DND-41 (cell line): ENCODE measurements at regions not wholly inside any gene's neighbourhood (a gene's known extent, or its start where the extent isn't known, plus 50 kb on each side); places are given as distances from the start of the nearest gene placed in this dataset.

Source experiments
- EZH2 ChIP-seq: IDR thresholded peaks from 3 replicates; pipeline ENCODE4 v1.6.1; 2012; ENCODE audit warnings: borderline replicate concordance, low read depth, mild to moderate bottlenecking, moderate library complexity, low read length, inconsistent platforms; ENCODE audit not compliant: severe bottlenecking
- TF ChIP-seq, protein P1 (sequence below): IDR thresholded peaks from 2 replicates; pipeline ENCODE4 v1.5.1; 2012; ENCODE audit warnings: borderline replicate concordance, low read length, moderate library complexity, mild to moderate bottlenecking; ENCODE audit not compliant: poor library complexity, severe bottlenecking; ENCODE audit errors: extremely low read depth

GRCh38 chr2:151191001-151191400 is 70.7 kb downstream of the RBM43 start:
- TF ChIP-seq, protein P1, sequence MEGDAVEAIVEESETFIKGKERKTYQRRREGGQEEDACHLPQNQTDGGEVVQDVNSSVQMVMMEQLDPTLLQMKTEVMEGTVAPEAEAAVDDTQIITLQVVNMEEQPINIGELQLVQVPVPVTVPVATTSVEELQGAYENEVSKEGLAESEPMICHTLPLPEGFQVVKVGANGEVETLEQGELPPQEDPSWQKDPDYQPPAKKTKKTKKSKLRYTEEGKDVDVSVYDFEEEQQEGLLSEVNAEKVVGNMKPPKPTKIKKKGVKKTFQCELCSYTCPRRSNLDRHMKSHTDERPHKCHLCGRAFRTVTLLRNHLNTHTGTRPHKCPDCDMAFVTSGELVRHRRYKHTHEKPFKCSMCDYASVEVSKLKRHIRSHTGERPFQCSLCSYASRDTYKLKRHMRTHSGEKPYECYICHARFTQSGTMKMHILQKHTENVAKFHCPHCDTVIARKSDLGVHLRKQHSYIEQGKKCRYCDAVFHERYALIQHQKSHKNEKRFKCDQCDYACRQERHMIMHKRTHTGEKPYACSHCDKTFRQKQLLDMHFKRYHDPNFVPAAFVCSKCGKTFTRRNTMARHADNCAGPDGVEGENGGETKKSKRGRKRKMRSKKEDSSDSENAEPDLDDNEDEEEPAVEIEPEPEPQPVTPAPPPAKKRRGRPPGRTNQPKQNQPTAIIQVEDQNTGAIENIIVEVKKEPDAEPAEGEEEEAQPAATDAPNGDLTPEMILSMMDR = no peak
- no peak for TF ChIP-seq EZH2
